AG04450 (cell line): ENCODE measurements at regions not wholly inside any gene's neighbourhood (a gene's known extent, or its start where the extent isn't known, plus 50 kb on each side); places are given as distances from the start of the nearest gene placed in this dataset.

Source experiments
- CTCF ChIA-PET: fragments of 300-600, 350-600 bp; formaldehyde crosslinking; extraction: SDS; loops from one replicate; lab custom pipeline; 2022; ENCODE audit warnings: antibody characterized with exemption, inconsistent platforms; lab: Charles Lee
- POLR2A ChIA-PET: fragments of 350-600 bp; formaldehyde crosslinking; extraction: SDS; loops from one replicate; lab custom pipeline; 2021; ENCODE audit warnings: antibody characterized with exemption, inconsistent platforms; lab: Yijun Ruan, JAX
- DNase-seq: peaks from one replicate; pipeline ENCODE4 v3.0.0-alpha.2; 2011; ENCODE audit warnings: low read depth, low spot score
- H3K27ac ChIP-seq: one replicate; pipeline ENCODE4 v1.5.1; 2012; ENCODE audit warnings: low read depth, low read length, control low read depth
- H3K27me3 ChIP-seq: one replicate; pipeline ENCODE4 v1.6.0; 2012; ENCODE audit warnings: low read length; ENCODE audit not compliant: control insufficient read depth, insufficient read depth
- H3K4me3 ChIP-seq: 2 replicates; pipeline ENCODE4 v1.5.1; 2011; ENCODE audit warnings: mild to moderate bottlenecking, low read depth, low read length, control low read depth
- H3K9me3 ChIP-seq: 2 replicates; pipeline ENCODE4 v1.5.1; 2012; ENCODE audit warnings: low read length; ENCODE audit not compliant: control insufficient read depth, insufficient read depth
- CTCF ChIP-seq: IDR thresholded peaks from 2 replicates; pipeline ENCODE4 v1.5.1; 2011; ENCODE audit warnings: low read depth, low read length, control low read depth, inconsistent platforms

- Histone ChIP-seq H3K27me3 (peaks cover 2% of the 10 kb centered on the region), H3K9me3 (no peaks in the 10 kb centered on the region; the same call in 1 of the 2 replicates), H3K27ac (no peak overlapping the region), H3K4me3 (no peak overlapping the region)
- CTCF ChIA-PET: no interaction called here
- no peak for TF ChIP-seq CTCF
- DNase-seq: no peak
- POLR2A ChIA-PET: no interaction called here
Observed at GRCh38 chr15:88395241-88395640, 71.9 kb downstream of the MRPL46 start.

GRCh38 chr15:88394553-88395145 is 72.5 kb downstream of the MRPL46 start:
- Histone ChIP-seq H3K27ac (no peak overlapping the region), H3K27me3 (no peaks in the 10 kb centered on the region), H3K9me3 (no peaks in the 10 kb centered on the region; the same call in 1 of the 2 replicates), H3K4me3 (no peak overlapping the region)
- no peak for TF ChIP-seq CTCF
- POLR2A ChIA-PET: no interaction called here
- CTCF ChIA-PET: no interaction called here
- no peak for DNase-seq

- DNase-seq: no peak
- no peak for TF ChIP-seq CTCF
- H3K9me3 ChIP-seq: no peaks in the 10 kb centered on the region; the same call in 1 of the 2 replicates
- no peak overlapping the region for H3K4me3 ChIP-seq
- CTCF ChIA-PET: no interaction called here
- no peak overlapping the region for H3K27ac ChIP-seq
- POLR2A ChIA-PET: no interaction called here
- H3K27me3 ChIP-seq: no peaks in the 10 kb centered on the region
Observed at GRCh38 chr15:88393719-88394519, 73.3 kb downstream of the MRPL46 start.

- Histone ChIP-seq H3K27ac (no peak overlapping the region), H3K4me3 (no peak overlapping the region), H3K27me3 (no peaks in the 10 kb centered on the region), H3K9me3 (no peaks in the 10 kb centered on the region; the same call in 1 of the 2 replicates)
- ChIA-PET POLR2A (no interaction called here), CTCF (no interaction called here)
- no peak for DNase-seq
- no peak for TF ChIP-seq CTCF
Observed at GRCh38 chr15:88391700-88392099, 75.5 kb downstream of the MRPL46 start.

- TF ChIP-seq CTCF: no peak
- Histone ChIP-seq H3K9me3 (no peaks in the 10 kb centered on the region; the same call in 1 of the 2 replicates), H3K27ac (no peak overlapping the region), H3K27me3 (no peaks in the 10 kb centered on the region), H3K4me3 (no peak overlapping the region)
- no peak for DNase-seq
- POLR2A ChIA-PET: no interaction called here
- CTCF ChIA-PET: no interaction called here
Observed at GRCh38 chr15:88391006-88391405, 76.2 kb downstream of the MRPL46 start.
